Common myeloid progenitor, CD34-positive (primary cell): ENCODE measurements at regions not wholly inside any gene's neighbourhood (a gene's known extent, or its start where the extent isn't known, plus 50 kb on each side); places are given as distances from the start of the nearest gene placed in this dataset.
A peak's percentile ranks its signal among the peaks of the same experiment; 100 is the strongest.

Experiments used
- CTCF ChIA-PET: fragments of 350-600 bp; sonication (Branson Sonifier 250); formaldehyde crosslinking; loops from one replicate; lab custom pipeline; 2021; ENCODE audit warnings: antibody characterized with exemption; lab: Charles Lee
- POLR2A ChIA-PET: fragments of 350-600 bp; sonication (Branson Sonifier 250); formaldehyde crosslinking; loops from one replicate; lab custom pipeline; 2021; ENCODE audit warnings: antibody characterized with exemption; lab: Charles Lee
- DNase-seq, 3 donors: peaks; one replicate each; pipeline versions ENCODE4 v3.0.0 to v3.0.0-alpha.2; 2013
- H3K27ac ChIP-seq, 2 experiments: 1 replicate in 1 of 2; 2 replicates in 1 of 2; pipeline ENCODE4 v1.7.0; 2013; ENCODE audit warnings: inconsistent platforms in 2 of 2, low read length in 2 of 2, mild to moderate bottlenecking in 2 of 2, low read depth in 1 of 2, moderate library complexity in 1 of 2; ENCODE audit not compliant: severe bottlenecking in 2 of 2, insufficient read depth in 1 of 2, poor library complexity in 1 of 2
- H3K27me3 ChIP-seq, 5 experiments: replicated peaks in 2 of 5; 1 replicate in 3 of 5; 2 replicates in 2 of 5; pipeline versions ENCODE4 v1.6.1 to v1.7.0; 2013; ENCODE audit warnings: low read length in 4 of 5, mild to moderate bottlenecking in 2 of 5, moderate library complexity in 2 of 5, inconsistent platforms in 1 of 5; ENCODE audit not compliant: insufficient read depth in 5 of 5, control insufficient read depth in 4 of 5
- H3K36me3 ChIP-seq, 4 experiments: 1 replicate in 2 of 4; 2 replicates in 2 of 4; pipeline versions ENCODE4 v1.6.1 to v1.7.0; 2013; ENCODE audit warnings: low read length in 3 of 4, control low read depth in 1 of 4, mild to moderate bottlenecking in 1 of 4; ENCODE audit not compliant: control insufficient read depth in 4 of 4, insufficient read depth in 4 of 4
- H3K4me1 ChIP-seq, 4 experiments: 1 replicate in 3 of 4; 2 replicates in 1 of 4; pipeline versions ENCODE4 v1.6.1 to v1.7.1; 2013; ENCODE audit warnings: low read length in 3 of 4, mild to moderate bottlenecking in 3 of 4, control low read depth in 1 of 4, inconsistent platforms in 1 of 4, moderate library complexity in 1 of 4; ENCODE audit not compliant: control insufficient read depth in 4 of 4, insufficient read depth in 4 of 4; ENCODE audit errors: control extremely low read depth in 1 of 4
- H3K4me3 ChIP-seq, 7 experiments: 1 replicate in 4 of 7; 2 replicates in 3 of 7; pipeline versions ENCODE4 v1.5.1 to v1.7.0; 2013; ENCODE audit warnings: mild to moderate bottlenecking in 7 of 7, low read length in 6 of 7, moderate library complexity in 6 of 7, inconsistent platforms in 2 of 7, low read depth in 2 of 7, control low read depth in 1 of 7; ENCODE audit not compliant: insufficient read depth in 4 of 7, control insufficient read depth in 1 of 7; ENCODE audit errors: extremely low read depth in 1 of 7
- H3K9me3 ChIP-seq, 5 experiments: 1 replicate in 4 of 5; 2 replicates in 1 of 5; pipeline versions ENCODE4 v1.6.1 to v1.7.1; 2013; ENCODE audit warnings: low read length in 4 of 5, mild to moderate bottlenecking in 2 of 5, inconsistent platforms in 1 of 5, low read depth in 1 of 5, moderate library complexity in 1 of 5; ENCODE audit not compliant: control insufficient read depth in 4 of 5, insufficient read depth in 2 of 5; ENCODE audit errors: control extremely low read depth in 1 of 5
- WGBS: methylation state at CpG from one replicate; pipeline ENCODE4 v1.1.5; 2013; ENCODE audit not compliant: insufficient coverage; 5-methylcytosine and 5-hydroxymethylcytosine counted together

GRCh38 chr12:63250486-63250885 lies 99.5 kb upstream of the AVPR1A start:
- ChIA-PET CTCF (no interaction called here), POLR2A (no interaction called here)
- Histone ChIP-seq H3K27me3 (no peaks in the 10 kb centered on the region), H3K36me3 (no peaks in the 10 kb centered on the region), H3K4me3 (no peak overlapping the region), H3K4me1 (no peaks in the 10 kb centered on the region), H3K9me3 (no peaks in the 10 kb centered on the region), H3K27ac (no peak overlapping the region)
- WGBS = 100% methylated on average over 3 of the region's 5 CpGs
- DNase-seq = no peak

DNA sequence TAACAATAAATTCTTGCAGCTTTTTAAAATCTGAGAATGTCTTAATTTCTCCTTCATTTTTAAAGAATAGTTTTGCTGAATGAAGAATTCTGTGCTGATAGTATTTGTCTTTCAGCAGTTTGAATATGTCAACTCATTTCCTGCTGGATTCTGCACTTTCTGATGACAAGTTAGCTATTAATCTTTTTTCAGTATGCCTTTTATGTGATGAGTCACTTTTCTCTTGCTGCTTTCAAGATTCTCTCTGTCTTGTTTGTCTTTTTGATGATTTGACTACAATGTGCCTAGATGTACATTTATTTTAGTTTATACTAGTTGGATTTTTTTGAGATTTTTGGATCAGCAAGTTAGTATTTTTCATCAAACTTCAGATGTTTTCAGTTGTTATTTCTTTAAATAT lies 87.9 kb upstream of the AVPR1A start:
- peak in 1 of 3 donors; percentile 16 for DNase-seq
- Histone ChIP-seq H3K27ac (no peak overlapping the region), H3K9me3 (peaks cover 0 to 16% (median 4%) of the 10 kb centered on the region in 5 experiments), H3K36me3 (no peaks in the 10 kb centered on the region), H3K4me3 (no peak overlapping the region), H3K4me1 (no peaks in the 10 kb centered on the region), H3K27me3 (no peaks in the 10 kb centered on the region)
- ChIA-PET POLR2A (no interaction called here), CTCF (interaction anchor here (0.6 kb wide), 1 partner anchor 509 kb away, joined by 5 read pairs; no protein-coding TSS in a partner anchor)

DNA sequence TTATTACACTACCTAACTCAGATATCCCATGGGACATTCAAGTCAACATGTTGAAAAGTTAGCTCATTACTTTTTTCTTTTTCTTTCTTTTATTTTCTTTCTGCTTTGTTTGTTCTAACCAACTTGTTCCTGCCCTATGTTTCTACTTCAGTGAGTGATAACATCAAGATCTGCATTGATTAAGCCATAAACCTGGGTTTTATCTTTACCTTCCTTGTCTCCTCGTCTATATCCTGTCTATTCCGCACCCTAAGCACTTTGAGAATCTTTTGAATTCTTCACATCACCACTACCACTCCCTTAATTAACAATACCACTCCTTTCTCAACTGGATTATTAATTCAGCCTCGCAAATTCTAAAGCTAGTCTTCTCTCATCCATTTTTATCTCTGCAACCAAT lies 81.9 kb upstream of the AVPR1A start:
- no peaks in the 10 kb centered on the region for H3K27me3 ChIP-seq
- no peaks in the 10 kb centered on the region for H3K36me3 ChIP-seq
- no peak for DNase-seq
- no peaks in the 10 kb centered on the region for H3K4me1 ChIP-seq
- H3K27ac ChIP-seq = no peak overlapping the region
- ChIA-PET POLR2A (no interaction called here), CTCF (no interaction called here)
- no peak overlapping the region for H3K4me3 ChIP-seq
- 97% methylated on average over 3 of the region's 3 CpGs for WGBS
- peaks cover 0 to 1% (median 0%) of the 10 kb centered on the region in 5 experiments for H3K9me3 ChIP-seq

DNA sequence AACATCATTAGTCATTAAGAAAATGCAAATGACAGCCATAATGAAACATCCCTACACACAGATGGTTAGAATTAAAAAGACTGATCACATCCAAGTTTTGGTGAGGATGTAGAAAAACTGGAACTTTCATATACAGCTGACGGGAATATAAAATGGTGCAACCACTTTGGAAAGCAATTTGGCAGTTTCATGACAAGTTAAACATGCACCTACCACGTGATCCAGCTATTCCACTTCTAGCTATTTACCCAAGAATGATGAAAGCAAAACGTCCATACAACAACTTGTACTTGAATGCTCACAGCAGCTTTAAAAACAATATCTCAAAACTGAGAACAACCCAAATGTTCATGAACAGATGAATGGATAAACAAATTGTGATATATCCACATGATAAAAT lies 77.9 kb upstream of the AVPR1A start:
- no peaks in the 10 kb centered on the region for H3K27me3 ChIP-seq
- no peak overlapping the region for H3K27ac ChIP-seq
- ChIA-PET CTCF (interaction anchor here (0.7 kb wide), 1 partner anchor 77 kb away, joined by 3 read pairs; no protein-coding TSS in a partner anchor), POLR2A (no interaction called here)
- DNase-seq = no peak
- H3K9me3 ChIP-seq = no peaks in the 10 kb centered on the region
- WGBS = 90% methylated on average over 2 of the region's 3 CpGs
- no peak overlapping the region for H3K4me3 ChIP-seq
- no peaks in the 10 kb centered on the region for H3K36me3 ChIP-seq
- H3K4me1 ChIP-seq = no peaks in the 10 kb centered on the region

DNA sequence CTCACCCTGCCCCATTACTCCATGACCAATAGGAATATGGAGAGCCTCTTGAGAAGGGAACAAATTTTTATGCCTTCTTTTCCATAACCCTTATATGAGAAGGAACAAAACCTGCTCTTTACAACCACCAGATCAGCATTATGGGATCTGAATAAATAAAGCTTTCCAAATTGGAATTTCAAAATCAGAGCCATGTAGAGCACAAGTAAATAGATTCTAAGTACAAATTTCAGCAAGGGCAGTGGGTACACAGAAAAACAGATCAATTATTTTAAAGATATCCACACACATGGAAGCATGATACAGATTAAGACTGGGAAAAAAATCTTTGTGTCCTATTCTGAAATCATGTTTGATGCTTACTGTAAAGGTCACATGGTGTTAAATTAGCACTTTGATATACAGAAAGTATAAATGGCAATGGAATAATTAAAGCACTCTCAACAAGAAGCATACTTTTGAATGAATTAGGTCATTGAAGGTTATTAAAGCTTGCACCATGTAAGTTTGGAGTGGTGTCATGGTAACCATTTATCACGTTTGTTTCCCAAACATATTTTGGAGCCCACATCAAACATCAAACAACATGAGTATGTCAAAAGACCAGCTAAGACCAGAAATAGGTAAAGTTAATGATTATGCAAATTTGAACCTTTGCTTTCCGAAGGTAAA lies 75.9 kb upstream of the AVPR1A start:
- no peaks in the 10 kb centered on the region for H3K36me3 ChIP-seq
- ChIA-PET CTCF (no interaction called here), POLR2A (no interaction called here)
- WGBS = no CpG with 5 or more reads among the region's 2 CpGs
- no peaks in the 10 kb centered on the region for H3K27me3 ChIP-seq
- no peak for DNase-seq
- H3K4me1 ChIP-seq = no peaks in the 10 kb centered on the region
- no peak overlapping the region for H3K4me3 ChIP-seq
- H3K27ac ChIP-seq = no peak overlapping the region
- H3K9me3 ChIP-seq = no peaks in the 10 kb centered on the region

GRCh38 chr12:63224396-63224795 lies 73.4 kb upstream of the AVPR1A start:
- POLR2A ChIA-PET = no interaction called here
- peak; percentile 12 to 53 (median 33) for DNase-seq
- CTCF ChIA-PET = no interaction called here
- Histone ChIP-seq H3K27me3 (no peaks in the 10 kb centered on the region), H3K4me1 (no peaks in the 10 kb centered on the region), H3K9me3 (no peaks in the 10 kb centered on the region), H3K36me3 (no peaks in the 10 kb centered on the region), H3K4me3 (no peak overlapping the region), H3K27ac (no peak overlapping the region)
- no CpG with 5 or more reads among the region's 1 CpG for WGBS

- CTCF ChIA-PET = no interaction called here
- POLR2A ChIA-PET = no interaction called here
- H3K4me3 ChIP-seq = no peak overlapping the region
- H3K36me3 ChIP-seq = no peaks in the 10 kb centered on the region
- H3K9me3 ChIP-seq = no peaks in the 10 kb centered on the region
- DNase-seq = no peak
- H3K27me3 ChIP-seq = no peaks in the 10 kb centered on the region
- no peaks in the 10 kb centered on the region for H3K4me1 ChIP-seq
- H3K27ac ChIP-seq = no peak overlapping the region
Measured at GRCh38 chr12:63223128-63223527, 72.1 kb upstream of the AVPR1A start.
